PC-3 (cell line): ENCODE measurements at regions not wholly inside any gene's neighbourhood (a gene's known extent, or its start where the extent isn't known, plus 50 kb on each side); places are given as distances from the start of the nearest gene placed in this dataset.
A peak's percentile ranks its signal among the peaks of the same experiment; 100 is the strongest.

ENCODE experiments used
- ATAC-seq: fragments of 200-7000 bp; cut with Tn5 transposase; 2 replicates; pipeline ENCODE4 v1.9.1; 2020; ENCODE audit warnings: mild to moderate bottlenecking, moderate library complexity
- BruUV-seq: library from RNA; stranded (reverse); fragments of 400-500 nt; replicated peaks from 2 replicates; lab custom pipeline; 2021; lab: Mats Ljungman, UMichigan
- CTCF ChIA-PET: fragments of 300-600 bp; sonication (Branson Sonifier 250); formaldehyde crosslinking; loops from one replicate; lab custom pipeline; 2022; ENCODE audit warnings: antibody characterized with exemption; lab: Charles Lee
- POLR2A ChIA-PET: fragments of 300-600 bp; sonication (Branson Sonifier 250); formaldehyde crosslinking; loops from one replicate; lab custom pipeline; 2022; ENCODE audit warnings: antibody characterized with exemption; ENCODE audit not compliant: unreplicated experiment; lab: Charles Lee
- DNase-seq: peaks from one replicate; pipeline ENCODE4 v3.0.0-alpha.2; 2015
- H2AFZ ChIP-seq: fragments of 300-600 bp; sonication (generic); 2 replicates; pipeline ENCODE4 v1.6.0; 2016; ENCODE audit warnings: antibody characterized with exemption, low read length
- H3F3A ChIP-seq: fragments of 300-600 bp; sonication (generic); one replicate; pipeline ENCODE4 v1.6.0; 2017; ENCODE audit warnings: antibody characterized with exemption, low read length, control low read depth, mild to moderate bottlenecking; ENCODE audit not compliant: unreplicated experiment
- H3K27ac ChIP-seq: fragments of 300-600 bp; sonication (generic); 2 replicates; pipeline ENCODE4 v1.5.1; 2016; ENCODE audit warnings: mild to moderate bottlenecking, low read length
- H3K27me3 ChIP-seq: fragments of 300-600 bp; sonication (generic); 2 replicates; pipeline ENCODE4 v1.6.1; 2016; ENCODE audit warnings: low read length, mixed read lengths
- H3K36me3 ChIP-seq: fragments of 300-600 bp; sonication (generic); 2 replicates; pipeline ENCODE4 v1.6.1; 2016; ENCODE audit warnings: low read depth, mixed run types, low read length, mixed read lengths
- H3K4me1 ChIP-seq: fragments of 300-600 bp; sonication (generic); 2 replicates; pipeline ENCODE4 v1.5.1; 2016; ENCODE audit warnings: low read length; ENCODE audit not compliant: insufficient read depth
- H3K4me2 ChIP-seq: fragments of 300-600 bp; sonication (generic); 2 replicates; pipeline ENCODE4 v1.6.0; 2016; ENCODE audit warnings: low read length
- H3K4me3 ChIP-seq: fragments of 300-600 bp; sonication (generic); 2 replicates; pipeline ENCODE4 v1.5.1; 2016; ENCODE audit warnings: mild to moderate bottlenecking, low read length, mixed read lengths
- H3K79me2 ChIP-seq: fragments of 300-600 bp; sonication (generic); 2 replicates; pipeline ENCODE4 v1.6.1; 2017; ENCODE audit warnings: low read length, mixed read lengths
- H3K9ac ChIP-seq: fragments of 300-600 bp; sonication (generic); 2 replicates; pipeline ENCODE4 v1.6.0; 2016; ENCODE audit warnings: mild to moderate bottlenecking, low read length
- H3K9me2 ChIP-seq: fragments of 300-600 bp; sonication (generic); replicated peaks from 2 replicates; pipeline ENCODE4 v1.6.1; 2016; ENCODE audit warnings: mixed run types, low read length, mixed read lengths
- H3K9me3 ChIP-seq: fragments of 300-600 bp; sonication (generic); 2 replicates; pipeline ENCODE4 v1.6.1; 2016; ENCODE audit warnings: low read length, mixed read lengths
- H4K20me1 ChIP-seq: fragments of 300-600 bp; sonication (generic); 2 replicates; pipeline ENCODE4 v1.6.1; 2016; ENCODE audit warnings: low read length, mixed read lengths
- CTCF ChIP-seq: fragments of 300-600 bp; sonication (generic); conservative IDR thresholded peaks from 2 replicates; pipeline ENCODE4 v1.5.1; 2017; ENCODE audit warnings: antibody characterized with exemption, low read depth, mild to moderate bottlenecking, low read length
- EZH2 ChIP-seq: fragments of 300-600 bp; sonication (generic); IDR thresholded peaks from one replicate; pipeline ENCODE4 v1.6.1; 2017; ENCODE audit warnings: antibody characterized with exemption, mild to moderate bottlenecking, low read length; ENCODE audit not compliant: unreplicated experiment
- EZH2phosphoT487 ChIP-seq: fragments of 300-600 bp; sonication (generic); IDR thresholded peaks from 2 replicates; pipeline ENCODE4 v1.6.1; 2018; ENCODE audit warnings: mild to moderate bottlenecking, antibody characterized with exemption, low read length, borderline replicate concordance
- intact Hi-C: fragments of 100-400 bp; cut with micrococcal nuclease; formaldehyde crosslinking; loops from 2 replicates; pipeline ENCODE4 v1.9.0; 2023

GRCh38 chr2:235257590-235257989 lies 236.3 kb upstream of the AGAP1 start:
- no peak overlapping the region for H2AFZ ChIP-seq
- H4K20me1 ChIP-seq: no peaks in the 10 kb centered on the region
- H3K4me1 ChIP-seq: no peaks in the 10 kb centered on the region
- H3F3A ChIP-seq: no peaks in the 10 kb centered on the region
- ChIA-PET CTCF (no interaction called here), POLR2A (no interaction called here)
- H3K27ac ChIP-seq: no peak overlapping the region
- no peak overlapping the region for H3K4me3 ChIP-seq
- no peak for ATAC-seq
- no peaks in the 10 kb centered on the region for H3K9me2 ChIP-seq
- no peak overlapping the region for H3K9ac ChIP-seq
- H3K27me3 ChIP-seq: no peaks in the 10 kb centered on the region
- no peaks in the 10 kb centered on the region for H3K79me2 ChIP-seq
- no peaks in the 10 kb centered on the region for H3K36me3 ChIP-seq
- no peak for TF ChIP-seq EZH2
- no peak for TF ChIP-seq CTCF
- no peak for TF ChIP-seq EZH2phosphoT487
- no peak overlapping the region for H3K4me2 ChIP-seq
- BruUV-seq: no TSS peak
- H3K9me3 ChIP-seq: no peaks in the 10 kb centered on the region
- DNase-seq: no peak
- intact Hi-C loops: no loop called here

- H3K4me2 ChIP-seq: no peak overlapping the region
- BruUV-seq: no TSS peak
- peaks cover 7% of the 10 kb centered on the region for H3K4me1 ChIP-seq
- CTCF ChIA-PET: no interaction called here
- TF ChIP-seq EZH2phosphoT487: no peak
- TF ChIP-seq EZH2: no peak
- no peak for TF ChIP-seq CTCF
- no peak overlapping the region for H3K9ac ChIP-seq
- no peak overlapping the region for H2AFZ ChIP-seq
- H3K9me2 ChIP-seq: no peaks in the 10 kb centered on the region
- no peaks in the 10 kb centered on the region for H3K27me3 ChIP-seq
- H3F3A ChIP-seq: no peaks in the 10 kb centered on the region
- no peaks in the 10 kb centered on the region for H3K36me3 ChIP-seq
- intact Hi-C loops: no loop called here
- POLR2A ChIA-PET: no interaction called here
- ATAC-seq (no peak), DNase-seq (no peak)
- H3K4me3 ChIP-seq: no peak overlapping the region
- H3K9me3 ChIP-seq: no peaks in the 10 kb centered on the region
- H3K79me2 ChIP-seq: no peaks in the 10 kb centered on the region
- no peaks in the 10 kb centered on the region for H4K20me1 ChIP-seq
- no peak overlapping the region for H3K27ac ChIP-seq
These were observed 231.1 kb upstream of the AGAP1 start for GRCh38 chr2:235262750-235263149.

- H3K4me3 ChIP-seq: peak overlapping the region; percentile 50; the same call in 1 of the 2 replicates
- H3K9ac ChIP-seq: peak overlapping the region; percentile 52
- ATAC-seq (peak; percentile 96), DNase-seq (peak; percentile 84)
- no peaks in the 10 kb centered on the region for H3K9me2 ChIP-seq
- intact Hi-C loops: loop anchor here (1.0 kb wide), 1 partner anchor 127 kb away; no protein-coding TSS in a partner anchor
- H3K36me3 ChIP-seq: no peaks in the 10 kb centered on the region
- no peaks in the 10 kb centered on the region for H3K9me3 ChIP-seq
- no peaks in the 10 kb centered on the region for H3K79me2 ChIP-seq
- H4K20me1 ChIP-seq: no peaks in the 10 kb centered on the region
- no peak for TF ChIP-seq EZH2
- no peak for TF ChIP-seq CTCF
- no peak for TF ChIP-seq EZH2phosphoT487
- peak overlapping the region; percentile 45 for H3K27ac ChIP-seq
- ChIA-PET POLR2A (no interaction called here), CTCF (interaction anchor here (0.6 kb wide), 3 partner anchors 135 to 676 kb away, joined by 3 to 4 read pairs (median 3); no protein-coding TSS in a partner anchor)
- peak overlapping the region; percentile 80 for H3K4me2 ChIP-seq
- H3F3A ChIP-seq: no peaks in the 10 kb centered on the region
- peaks cover 12% of the 10 kb centered on the region for H3K4me1 ChIP-seq
- peak overlapping the region; percentile 83 for H2AFZ ChIP-seq
- no TSS peak for BruUV-seq
- H3K27me3 ChIP-seq: no peaks in the 10 kb centered on the region
These were observed 230.4 kb upstream of the AGAP1 start for GRCh38 chr2:235263205-235264120.
